Mesendoderm (in vitro differentiated cells): ENCODE measurements at regions not wholly inside any gene's neighbourhood (a gene's known extent, or its start where the extent isn't known, plus 50 kb on each side); places are given as distances from the start of the nearest gene placed in this dataset.

Experiments used
- DNase-seq: peaks from one replicate; pipeline ENCODE4 v3.0.0; 2013
- H2AK5ac ChIP-seq: 2 replicates; pipeline ENCODE4 v1.6.1; 2013; ENCODE audit warnings: low read length, inconsistent platforms
- H2BK120ac ChIP-seq: 2 replicates; pipeline ENCODE4 v1.6.1; 2013; ENCODE audit warnings: low read depth, mild to moderate bottlenecking, low read length, moderate library complexity, mixed read lengths
- H2BK15ac ChIP-seq: replicated peaks from 2 replicates; pipeline ENCODE4 v1.6.1; 2013; ENCODE audit warnings: low read depth, mild to moderate bottlenecking, moderate library complexity
- H2BK5ac ChIP-seq: 2 replicates; pipeline ENCODE4 v1.6.1; 2013; ENCODE audit warnings: low read length, inconsistent platforms
- H3K18ac ChIP-seq: 2 replicates; pipeline ENCODE4 v1.6.1; 2013; ENCODE audit warnings: mild to moderate bottlenecking, low read length, mixed read lengths
- H3K23ac ChIP-seq: one replicate; pipeline ENCODE4 v1.6.1; 2013; ENCODE audit warnings: low read length
- H3K27ac ChIP-seq: 2 replicates; pipeline ENCODE4 v1.5.1; 2013; ENCODE audit warnings: low read depth, mild to moderate bottlenecking, inconsistent platforms, low read length, moderate library complexity
- H3K27me3 ChIP-seq: 2 replicates; pipeline ENCODE4 v1.6.1; 2013; ENCODE audit warnings: low read length, control low read depth, mild to moderate bottlenecking, inconsistent platforms; ENCODE audit not compliant: insufficient read depth, poor library complexity
- H3K36me3 ChIP-seq: 2 replicates; pipeline ENCODE4 v1.6.1; 2013; ENCODE audit warnings: low read length, inconsistent platforms; ENCODE audit not compliant: control insufficient read depth, insufficient read depth
- H3K4ac ChIP-seq: one replicate; pipeline ENCODE4 v1.6.1; 2013; ENCODE audit warnings: low read depth, mild to moderate bottlenecking, low read length, moderate library complexity
- H3K4me1 ChIP-seq: 2 replicates; pipeline ENCODE4 v1.6.1; 2013; ENCODE audit warnings: low read depth, low read length, inconsistent platforms; ENCODE audit not compliant: control insufficient read depth
- H3K4me2 ChIP-seq: 2 replicates; pipeline ENCODE4 v1.6.1; 2013; ENCODE audit warnings: low read length
- H3K4me3 ChIP-seq: 2 replicates; pipeline ENCODE4 v1.5.1; 2013; ENCODE audit warnings: mild to moderate bottlenecking, low read length
- H3K56ac ChIP-seq: one replicate; pipeline ENCODE4 v1.6.1; 2013; ENCODE audit warnings: low read length
- H3K79me1 ChIP-seq: 2 replicates; pipeline ENCODE4 v1.6.1; 2013; ENCODE audit warnings: low read length, inconsistent platforms
- H3K79me2 ChIP-seq: 2 replicates; pipeline ENCODE4 v1.6.1; 2013; ENCODE audit warnings: mild to moderate bottlenecking, low read length; ENCODE audit not compliant: control insufficient read depth, insufficient read depth
- H3K9ac ChIP-seq: 2 replicates; pipeline ENCODE4 v1.6.1; 2013; ENCODE audit warnings: low read length, inconsistent platforms
- H4K5ac ChIP-seq: one replicate; pipeline ENCODE4 v1.6.1; 2013; ENCODE audit warnings: low read length
- H4K8ac ChIP-seq: one replicate; pipeline ENCODE4 v1.6.1; 2013; ENCODE audit warnings: low read depth, mild to moderate bottlenecking, control low read depth, low read length, moderate library complexity
- WGBS: extraction: QIAGEN DNeasy Blood & Tissue Kit; methylation state at CpG from one replicate; pipeline ENCODE4 v1.1.7; 2013; ENCODE audit warnings: low lambda C conversion rate, missing lambda C conversion rate; ENCODE audit not compliant: insufficient coverage; ENCODE audit errors: extremely low coverage; 5-methylcytosine and 5-hydroxymethylcytosine counted together

DNA sequence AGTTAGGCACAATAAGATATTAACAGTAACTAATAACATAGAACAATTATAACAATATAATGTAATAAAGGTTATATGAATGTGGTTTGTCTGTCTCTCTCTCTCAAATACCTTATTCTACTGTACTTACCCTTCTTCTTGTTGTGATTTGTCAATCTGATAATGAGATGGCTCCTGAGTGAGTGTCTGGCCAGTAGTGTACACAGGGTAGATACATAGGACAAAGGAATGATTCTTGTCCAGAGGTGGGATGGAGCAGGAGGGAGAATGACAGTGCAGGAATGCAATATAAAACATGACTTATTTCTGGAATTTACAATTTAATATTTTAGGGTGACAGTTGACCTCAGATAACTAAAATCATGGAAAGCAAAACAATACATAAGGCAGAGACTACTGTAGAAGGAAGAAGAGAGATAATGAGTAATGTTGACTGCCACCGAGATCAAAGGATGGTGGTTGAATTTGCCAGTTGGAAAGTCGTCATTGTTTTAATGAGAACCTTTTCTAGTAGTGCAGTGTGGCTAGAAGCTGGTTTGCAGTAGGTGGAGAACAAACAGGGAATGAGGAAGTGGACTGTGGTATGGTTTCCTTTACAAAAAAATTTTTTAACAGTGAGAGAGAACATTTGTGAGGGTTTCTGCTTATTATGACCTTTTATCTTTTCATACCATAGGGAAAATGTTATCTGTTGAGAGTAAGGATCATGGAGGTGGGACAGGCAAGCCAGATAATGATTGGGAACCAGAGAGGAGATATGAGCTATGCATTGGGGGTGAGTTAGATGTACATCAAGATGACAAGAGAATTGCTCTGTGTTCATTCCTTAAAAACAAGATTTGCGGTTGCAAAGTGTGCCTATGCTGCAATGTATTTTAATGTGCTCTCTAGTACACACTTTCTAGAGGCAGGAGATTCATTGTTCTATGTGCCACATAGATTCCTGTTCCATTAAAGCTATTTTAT lies 458.3 kb downstream of the BTG1 start:
- Histone ChIP-seq H3K27me3 (no peaks in the 10 kb centered on the region), H3K4me2 (no peak overlapping the region), H3K79me2 (no peaks in the 10 kb centered on the region), H2AK5ac (no peak overlapping the region), H3K23ac (no peak overlapping the region), H2BK5ac (no peak overlapping the region), H4K5ac (no peak overlapping the region), H3K18ac (no peak overlapping the region), H3K36me3 (no peaks in the 10 kb centered on the region), H3K27ac (no peak overlapping the region), H3K56ac (no peak overlapping the region), H2BK15ac (no peak overlapping the region), H2BK120ac (no peak overlapping the region), H3K4ac (no peak overlapping the region), H4K8ac (no peak overlapping the region), H3K4me3 (no peak overlapping the region), H3K79me1 (no peaks in the 10 kb centered on the region), H3K4me1 (no peaks in the 10 kb centered on the region), H3K9ac (no peak overlapping the region)
- WGBS, result no CpG with 5 or more reads among the region's 3 CpGs
- no peak for DNase-seq

DNA sequence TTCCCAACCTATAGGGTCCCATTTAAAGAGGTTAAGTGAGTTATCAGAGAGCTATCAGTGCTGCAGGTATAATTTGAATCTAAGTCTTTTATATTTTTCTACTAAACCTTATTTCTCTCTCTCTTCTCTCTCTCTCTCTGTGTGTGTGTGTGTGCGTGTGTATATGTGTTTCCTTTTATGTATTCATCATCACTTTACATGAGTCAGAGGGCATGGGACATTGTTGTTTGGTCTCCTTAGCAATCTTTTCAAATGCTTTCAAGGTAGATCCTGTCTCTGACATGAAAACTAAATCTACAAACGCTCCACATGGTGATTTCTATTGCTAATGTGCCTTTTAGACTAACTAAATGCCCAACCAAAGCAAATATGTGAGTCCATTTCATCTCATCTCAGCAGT lies 459.7 kb downstream of the BTG1 start:
- Histone ChIP-seq H3K4ac (no peak overlapping the region), H2AK5ac (no peak overlapping the region), H4K8ac (no peak overlapping the region), H2BK5ac (no peak overlapping the region), H3K56ac (no peak overlapping the region), H2BK15ac (no peak overlapping the region), H3K23ac (no peak overlapping the region), H3K36me3 (no peaks in the 10 kb centered on the region), H3K79me2 (no peaks in the 10 kb centered on the region), H3K4me2 (no peak overlapping the region), H3K9ac (no peak overlapping the region), H3K4me3 (no peak overlapping the region), H2BK120ac (no peak overlapping the region), H3K79me1 (no peaks in the 10 kb centered on the region), H3K27me3 (no peaks in the 10 kb centered on the region), H3K18ac (no peak overlapping the region), H3K27ac (no peak overlapping the region), H4K5ac (no peak overlapping the region), H3K4me1 (no peaks in the 10 kb centered on the region)
- no CpG with 5 or more reads among the region's 2 CpGs for WGBS
- no peak for DNase-seq

DNA sequence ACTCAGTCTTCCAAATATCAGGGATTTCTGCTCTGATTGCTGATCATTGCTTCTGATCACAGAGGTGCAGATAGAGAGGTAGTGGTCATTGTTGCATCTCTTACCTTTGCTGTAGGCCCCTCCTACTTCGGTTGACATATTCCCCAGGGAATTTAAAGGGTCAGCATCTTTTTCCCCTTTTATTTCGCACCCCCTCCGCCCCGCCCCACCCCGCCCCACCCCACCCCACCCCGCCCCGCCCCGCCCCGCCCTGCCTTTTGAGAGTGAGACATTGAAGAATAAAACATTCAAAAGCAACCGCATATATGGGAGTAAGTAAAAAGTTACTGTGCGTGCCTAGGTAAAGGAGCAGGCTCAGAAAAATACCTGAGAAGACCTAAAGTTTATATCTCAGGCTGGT lies 463.9 kb downstream of the BTG1 start:
- DNase-seq, result no peak
- no CpG with 5 or more reads among the region's 11 CpGs for WGBS

DNA sequence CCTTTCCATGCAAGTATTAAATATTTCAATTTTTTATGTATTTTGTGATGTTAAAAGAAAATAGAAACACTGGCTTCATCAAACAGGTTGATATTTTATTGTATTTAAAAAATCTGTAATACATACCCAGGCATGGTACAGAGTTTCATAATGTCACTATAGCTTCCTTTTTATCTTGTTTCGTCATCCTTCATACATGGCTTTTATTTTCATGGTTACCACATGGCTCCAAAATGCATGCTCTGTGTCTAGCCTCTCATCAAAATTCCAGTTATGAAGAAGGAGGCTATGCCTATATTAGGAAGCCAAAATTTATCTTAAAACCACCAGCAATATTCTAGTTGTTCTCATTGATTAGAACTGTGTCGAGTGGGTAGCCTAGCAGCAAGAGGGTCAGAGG lies 464.8 kb downstream of the BTG1 start:
- Histone ChIP-seq H4K5ac (no peak overlapping the region), H3K18ac (no peak overlapping the region), H3K56ac (no peak overlapping the region), H2BK15ac (no peak overlapping the region), H2BK120ac (no peak overlapping the region), H4K8ac (no peak overlapping the region), H2AK5ac (no peak overlapping the region), H2BK5ac (no peak overlapping the region), H3K27me3 (no peaks in the 10 kb centered on the region), H3K23ac (no peak overlapping the region), H3K4me2 (no peak overlapping the region), H3K4ac (no peak overlapping the region), H3K79me1 (no peaks in the 10 kb centered on the region), H3K36me3 (no peaks in the 10 kb centered on the region), H3K9ac (no peak overlapping the region), H3K4me3 (no peak overlapping the region), H3K4me1 (no peaks in the 10 kb centered on the region), H3K79me2 (no peaks in the 10 kb centered on the region), H3K27ac (no peak overlapping the region)
- WGBS, result no CpG with 5 or more reads among the region's 2 CpGs
- no peak for DNase-seq

More for the DNA sequence above, 463.9 kb downstream of the BTG1 start:
- Histone ChIP-seq H4K5ac (no peak overlapping the region), H3K79me1 (no peaks in the 10 kb centered on the region), H3K27me3 (no peaks in the 10 kb centered on the region), H2AK5ac (no peak overlapping the region), H3K79me2 (no peaks in the 10 kb centered on the region), H3K4me3 (no peak overlapping the region), H2BK5ac (no peak overlapping the region), H3K4ac (no peak overlapping the region), H4K8ac (no peak overlapping the region), H3K23ac (no peak overlapping the region), H3K9ac (no peak overlapping the region), H2BK15ac (no peak overlapping the region), H3K4me2 (no peak overlapping the region), H3K4me1 (no peaks in the 10 kb centered on the region), H2BK120ac (no peak overlapping the region), H3K36me3 (no peaks in the 10 kb centered on the region), H3K27ac (no peak overlapping the region), H3K18ac (no peak overlapping the region), H3K56ac (no peak overlapping the region)

DNA sequence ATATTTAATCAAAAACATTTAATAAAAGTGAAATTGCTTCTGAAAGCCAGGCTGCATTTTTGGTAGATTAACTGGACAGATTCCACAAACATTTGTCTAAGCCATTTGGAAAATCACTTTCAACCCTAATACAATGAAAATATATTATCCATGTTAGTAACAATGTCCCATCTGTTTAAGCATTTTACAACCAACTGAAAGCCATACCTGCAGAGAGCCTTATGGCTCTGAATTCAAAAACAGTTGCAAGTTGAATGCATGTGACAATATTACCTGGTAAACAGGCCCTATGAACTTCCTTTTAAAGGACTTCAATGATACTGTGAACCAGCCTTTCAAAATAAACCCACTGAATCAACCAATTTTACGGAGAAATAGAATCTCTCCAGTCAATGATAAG lies 468.1 kb downstream of the BTG1 start:
- no peak overlapping the region for H3K4ac ChIP-seq
- H3K27me3 ChIP-seq, result no peaks in the 10 kb centered on the region
- no peak overlapping the region for H2AK5ac ChIP-seq
- H3K4me2 ChIP-seq, result no peak overlapping the region
- no peak overlapping the region for H3K27ac ChIP-seq
- H3K18ac ChIP-seq, result no peak overlapping the region
- H3K79me2 ChIP-seq, result no peaks in the 10 kb centered on the region
- H3K56ac ChIP-seq, result no peak overlapping the region
- no CpG with 5 or more reads among the region's 1 CpG for WGBS
- H4K5ac ChIP-seq, result no peak overlapping the region
- no peaks in the 10 kb centered on the region for H3K79me1 ChIP-seq
- H3K9ac ChIP-seq, result no peak overlapping the region
- H4K8ac ChIP-seq, result no peak overlapping the region
- H3K36me3 ChIP-seq, result no peaks in the 10 kb centered on the region
- DNase-seq, result no peak
- no peak overlapping the region for H2BK120ac ChIP-seq
- H3K23ac ChIP-seq, result no peak overlapping the region
- H2BK15ac ChIP-seq, result no peak overlapping the region
- H2BK5ac ChIP-seq, result no peak overlapping the region
- H3K4me3 ChIP-seq, result no peak overlapping the region
- H3K4me1 ChIP-seq, result no peaks in the 10 kb centered on the region

DNA sequence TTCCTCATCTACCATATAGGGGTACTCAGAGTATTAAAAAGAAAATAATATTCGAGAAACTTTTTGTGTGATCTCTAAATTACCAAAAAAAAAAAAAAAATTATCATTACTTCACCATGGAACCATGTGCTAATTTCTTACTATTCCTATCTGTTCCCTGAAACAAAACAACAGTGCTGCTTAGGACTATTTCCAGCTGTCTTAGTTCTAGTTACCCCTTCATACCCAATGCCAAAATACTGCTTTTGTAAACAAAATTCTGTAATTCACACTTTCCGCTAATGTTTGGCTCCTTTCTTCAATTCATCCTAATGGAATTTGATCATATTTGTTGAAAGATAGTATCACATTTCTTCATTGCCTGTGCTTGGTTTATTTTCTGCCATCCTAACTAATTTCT lies 470.2 kb downstream of the BTG1 start:
- Histone ChIP-seq H3K18ac (no peak overlapping the region), H3K9ac (no peak overlapping the region), H2BK5ac (no peak overlapping the region), H3K27ac (no peak overlapping the region), H3K79me2 (no peaks in the 10 kb centered on the region), H4K8ac (no peak overlapping the region), H3K27me3 (no peaks in the 10 kb centered on the region), H3K56ac (no peak overlapping the region), H3K4me2 (no peak overlapping the region), H3K4me3 (no peak overlapping the region), H2AK5ac (no peak overlapping the region), H3K36me3 (no peaks in the 10 kb centered on the region), H3K4me1 (no peaks in the 10 kb centered on the region), H3K23ac (no peak overlapping the region), H4K5ac (no peak overlapping the region), H3K79me1 (no peaks in the 10 kb centered on the region), H2BK15ac (no peak overlapping the region), H2BK120ac (no peak overlapping the region), H3K4ac (no peak overlapping the region)
- no peak for DNase-seq
- WGBS, result no CpG with 5 or more reads among the region's 2 CpGs
